ENCODE measurements at regions not wholly inside any gene's neighbourhood (a gene's known extent, or its start where the extent isn't known, plus 50 kb on each side); places are given as distances from the start of the nearest gene placed in this dataset.

GRCh38 chrX:43508694-43509093, 147.4 kb upstream of the MAOA start:
- no peak for DNase-seq (ENCODE audit: low spot score)

GRCh38 chrX:43510209-43510608, 145.9 kb upstream of the MAOA start:
- no peak for DNase-seq (ENCODE audit: low spot score)

GRCh38 chrX:43513085-43513484, 143.0 kb upstream of the MAOA start:
- no peak for DNase-seq (ENCODE audit: low spot score)

- no peak for DNase-seq (ENCODE audit: low spot score)
These were observed 141.3 kb upstream of the MAOA start for GRCh38 chrX:43514820-43515219.

GRCh38 chrX:43522582-43522981, 133.5 kb upstream of the MAOA start:
- DNase-seq (ENCODE audit: low spot score) = no peak

- DNase-seq (ENCODE audit: low spot score) = no peak
These were observed 130.0 kb upstream of the MAOA start for GRCh38 chrX:43525901-43526610.

- no peak for DNase-seq (ENCODE audit: low spot score)
These were observed 129.2 kb upstream of the MAOA start for GRCh38 chrX:43526878-43527277.

GRCh38 chrX:43527801-43528200, 128.3 kb upstream of the MAOA start:
- no peak for DNase-seq (ENCODE audit: low spot score)

- no peak for DNase-seq (ENCODE audit: low spot score)
These were observed 125.3 kb upstream of the MAOA start for GRCh38 chrX:43530837-43531236.

GRCh38 chrX:43540318-43540717, 115.8 kb upstream of the MAOA start:
- no peak for DNase-seq (ENCODE audit: low spot score)

GRCh38 chrX:43551590-43551989, 104.5 kb upstream of the MAOA start:
- no peak for DNase-seq (ENCODE audit: low spot score)

GRCh38 chrX:43552156-43552555, 103.9 kb upstream of the MAOA start:
- no peak for DNase-seq (ENCODE audit: low spot score)

- no peak for DNase-seq (ENCODE audit: low spot score)
These were observed 103.4 kb upstream of the MAOA start for GRCh38 chrX:43552703-43553102.

GRCh38 chrX:43553257-43553656, 102.8 kb upstream of the MAOA start:
- no peak for DNase-seq (ENCODE audit: low spot score)

- DNase-seq (ENCODE audit: low spot score) = no peak
These were observed 99.9 kb upstream of the MAOA start for GRCh38 chrX:43556207-43556606.

GRCh38 chrX:43557792-43558191, 98.3 kb upstream of the MAOA start:
- peak; percentile 35 for DNase-seq (ENCODE audit: low spot score)

GRCh38 chrX:43559644-43560043, 96.5 kb upstream of the MAOA start:
- DNase-seq (ENCODE audit: low spot score) = peak; percentile 6

- DNase-seq (ENCODE audit: low spot score) = no peak
These were observed 95.7 kb upstream of the MAOA start for GRCh38 chrX:43560247-43560946.

GRCh38 chrX:43562372-43562771, 93.7 kb upstream of the MAOA start:
- DNase-seq (ENCODE audit: low spot score) = no peak

- DNase-seq (ENCODE audit: low spot score) = no peak
These were observed 91.1 kb upstream of the MAOA start for GRCh38 chrX:43564953-43565352.

GRCh38 chrX:43566170-43566569, 89.9 kb upstream of the MAOA start:
- DNase-seq (ENCODE audit: low spot score) = no peak

- no peak for DNase-seq (ENCODE audit: low spot score)
These were observed 82.6 kb upstream of the MAOA start for GRCh38 chrX:43573441-43574015.

- DNase-seq (ENCODE audit: low spot score) = no peak
These were observed 75.5 kb upstream of the MAOA start for GRCh38 chrX:43580621-43581020.

- no peak for DNase-seq (ENCODE audit: low spot score)
These were observed 74.9 kb upstream of the MAOA start for GRCh38 chrX:43581167-43581566.
